ENCODE measurements at regions not wholly inside any gene's neighbourhood (a gene's known extent, or its start where the extent isn't known, plus 50 kb on each side); places are given as distances from the start of the nearest gene placed in this dataset.

DNA sequence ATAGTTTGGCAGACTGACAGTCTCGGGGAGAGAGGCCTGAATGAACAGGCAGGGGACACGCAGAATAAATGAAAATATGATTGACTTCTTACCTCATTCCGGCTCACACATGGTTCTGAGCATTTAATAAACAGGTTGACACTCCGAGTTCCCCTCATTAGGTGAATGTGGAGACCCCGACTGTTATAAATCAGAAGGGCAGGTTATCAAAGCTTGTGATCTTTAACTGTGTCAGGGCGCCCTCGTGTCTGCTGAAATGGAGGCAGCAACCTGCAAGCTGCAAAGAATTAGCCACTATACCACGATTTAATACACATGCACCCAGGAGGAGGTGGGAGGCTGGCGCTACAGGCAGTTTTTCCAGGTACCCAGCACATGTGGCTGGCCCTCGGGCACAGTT lies 627.5 kb downstream of the MED13L start:
- in situ Hi-C loops (cut with MboI; ENCODE audit: low sequenced_read_pairs in 4 of 4) = no loop called here
- Histone ChIP-seq H3K36me3 (no peaks in the 10 kb centered on the region), H3K27me3 (no peaks in the 10 kb centered on the region), H3K9me3 (no peaks in the 10 kb centered on the region), H3K27ac (no peak overlapping the region), H3K4me1 (no peaks in the 10 kb centered on the region), H3K4me3 (no peak overlapping the region)
- ATAC-seq (no peak), DNase-seq (no peak)
- intact Hi-C loops (cut with DNase I; ENCODE audit: low total_unique reads) = no loop called here
- no peak for TF ChIP-seq POLR2A (IDR thresholded peaks at IDR 0.05)
- TF ChIP-seq, protein P1, sequence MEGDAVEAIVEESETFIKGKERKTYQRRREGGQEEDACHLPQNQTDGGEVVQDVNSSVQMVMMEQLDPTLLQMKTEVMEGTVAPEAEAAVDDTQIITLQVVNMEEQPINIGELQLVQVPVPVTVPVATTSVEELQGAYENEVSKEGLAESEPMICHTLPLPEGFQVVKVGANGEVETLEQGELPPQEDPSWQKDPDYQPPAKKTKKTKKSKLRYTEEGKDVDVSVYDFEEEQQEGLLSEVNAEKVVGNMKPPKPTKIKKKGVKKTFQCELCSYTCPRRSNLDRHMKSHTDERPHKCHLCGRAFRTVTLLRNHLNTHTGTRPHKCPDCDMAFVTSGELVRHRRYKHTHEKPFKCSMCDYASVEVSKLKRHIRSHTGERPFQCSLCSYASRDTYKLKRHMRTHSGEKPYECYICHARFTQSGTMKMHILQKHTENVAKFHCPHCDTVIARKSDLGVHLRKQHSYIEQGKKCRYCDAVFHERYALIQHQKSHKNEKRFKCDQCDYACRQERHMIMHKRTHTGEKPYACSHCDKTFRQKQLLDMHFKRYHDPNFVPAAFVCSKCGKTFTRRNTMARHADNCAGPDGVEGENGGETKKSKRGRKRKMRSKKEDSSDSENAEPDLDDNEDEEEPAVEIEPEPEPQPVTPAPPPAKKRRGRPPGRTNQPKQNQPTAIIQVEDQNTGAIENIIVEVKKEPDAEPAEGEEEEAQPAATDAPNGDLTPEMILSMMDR (IDR thresholded peaks at IDR 0.05 in 4 of 5, conservative IDR thresholded peaks at IDR 0.05 in 1 of 5) = no peak

DNA sequence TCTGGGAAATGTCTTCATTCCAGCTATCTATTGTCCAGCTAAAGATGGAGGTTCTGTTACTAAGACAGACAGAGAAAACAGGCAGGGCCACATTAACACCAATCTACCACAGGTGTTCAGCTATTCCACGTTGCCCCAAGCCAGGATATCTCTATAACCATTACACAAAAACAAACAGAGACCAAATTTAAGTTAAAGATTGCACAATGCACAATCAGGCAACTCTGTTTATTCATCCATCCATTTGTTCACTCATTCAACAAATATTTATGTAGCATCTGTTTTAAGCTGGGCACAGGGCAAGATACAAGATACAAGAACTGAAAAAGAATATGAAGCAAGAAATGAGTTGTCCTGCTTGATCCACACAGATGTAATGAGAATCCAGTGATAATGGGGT lies 629.0 kb downstream of the MED13L start:
- in situ Hi-C loops (cut with MboI; ENCODE audit: low sequenced_read_pairs in 4 of 4) (no loop called here), intact Hi-C loops (cut with DNase I; ENCODE audit: low total_unique reads) (no loop called here)
- no peaks in the 10 kb centered on the region for H3K27me3 ChIP-seq
- DNase-seq = no peak
- no peak overlapping the region for H3K27ac ChIP-seq
- TF ChIP-seq POLR2A (IDR thresholded peaks at IDR 0.05) = no peak
- TF ChIP-seq, protein P1 (IDR thresholded peaks at IDR 0.05 in 4 of 5, conservative IDR thresholded peaks at IDR 0.05 in 1 of 5) = no peak
- H3K4me1 ChIP-seq = no peaks in the 10 kb centered on the region
- H3K4me3 ChIP-seq = no peak overlapping the region
- no peaks in the 10 kb centered on the region for H3K9me3 ChIP-seq
- no peaks in the 10 kb centered on the region for H3K36me3 ChIP-seq
- no peak for ATAC-seq

DNA sequence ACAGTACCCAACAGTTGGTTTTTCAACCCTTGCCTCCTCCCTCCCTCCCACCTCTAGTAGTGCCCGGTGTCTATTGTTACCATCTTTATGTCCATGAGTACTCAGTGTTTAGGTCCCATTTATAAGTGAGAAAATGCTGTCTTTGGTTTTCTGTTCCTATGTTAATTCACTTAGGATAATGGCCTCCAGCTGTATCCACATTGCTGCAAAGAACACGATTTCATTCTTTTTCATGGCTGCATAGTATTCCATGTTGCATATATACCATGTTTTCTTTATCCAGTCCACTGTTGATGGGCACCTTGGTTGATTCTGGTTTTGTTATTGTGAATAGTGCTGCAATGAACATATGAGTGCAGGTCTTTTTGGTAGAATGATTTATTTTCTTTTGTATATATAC lies 631.3 kb downstream of the MED13L start:
- DNase-seq (no peak), ATAC-seq (no peak)
- in situ Hi-C loops (cut with MboI; ENCODE audit: low sequenced_read_pairs in 4 of 4) (no loop called here), intact Hi-C loops (cut with DNase I; ENCODE audit: low total_unique reads) (no loop called here)
- TF ChIP-seq POLR2A (IDR thresholded peaks at IDR 0.05) = no peak
- TF ChIP-seq, protein P1 (IDR thresholded peaks at IDR 0.05 in 4 of 5, conservative IDR thresholded peaks at IDR 0.05 in 1 of 5) = no peak
- no peaks in the 10 kb centered on the region for H3K9me3 ChIP-seq
- no peak overlapping the region for H3K27ac ChIP-seq
- no peaks in the 10 kb centered on the region for H3K27me3 ChIP-seq
- no peaks in the 10 kb centered on the region for H3K4me1 ChIP-seq
- H3K36me3 ChIP-seq = no peaks in the 10 kb centered on the region
- H3K4me3 ChIP-seq = no peak overlapping the region

DNA sequence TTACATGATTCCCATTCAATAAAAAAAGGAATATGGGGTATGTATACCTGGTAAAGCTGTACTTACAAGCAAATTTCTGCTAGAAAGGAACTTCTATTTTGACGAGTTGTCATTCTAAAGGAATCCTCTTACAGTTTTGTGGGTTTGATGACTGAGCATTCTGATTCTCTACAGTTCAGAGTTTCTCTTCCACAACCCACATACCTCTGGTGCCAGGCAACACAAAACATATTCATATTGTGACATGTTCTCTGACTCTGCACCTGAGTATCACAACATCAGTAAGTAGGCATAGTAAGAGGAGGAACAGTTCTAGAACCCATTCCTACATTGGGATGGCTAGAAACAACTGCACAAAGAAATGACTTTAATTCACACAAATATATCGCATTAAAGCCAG lies 636.6 kb downstream of the MED13L start:
- no peak for ATAC-seq
- no peak for TF ChIP-seq POLR2A (IDR thresholded peaks at IDR 0.05)
- TF ChIP-seq, protein P1 (IDR thresholded peaks at IDR 0.05 in 4 of 5, conservative IDR thresholded peaks at IDR 0.05 in 1 of 5) = no peak
- H3K9me3 ChIP-seq = no peaks in the 10 kb centered on the region
- H3K4me1 ChIP-seq = no peaks in the 10 kb centered on the region
- intact Hi-C loops (cut with DNase I; ENCODE audit: low total_unique reads) = no loop called here
- H3K27ac ChIP-seq = no peak overlapping the region
- no peak overlapping the region for H3K4me3 ChIP-seq
- no peaks in the 10 kb centered on the region for H3K27me3 ChIP-seq
- no peaks in the 10 kb centered on the region for H3K36me3 ChIP-seq
- no peak for DNase-seq
- in situ Hi-C loops (cut with MboI; ENCODE audit: low sequenced_read_pairs in 4 of 4) = no loop called here

DNA sequence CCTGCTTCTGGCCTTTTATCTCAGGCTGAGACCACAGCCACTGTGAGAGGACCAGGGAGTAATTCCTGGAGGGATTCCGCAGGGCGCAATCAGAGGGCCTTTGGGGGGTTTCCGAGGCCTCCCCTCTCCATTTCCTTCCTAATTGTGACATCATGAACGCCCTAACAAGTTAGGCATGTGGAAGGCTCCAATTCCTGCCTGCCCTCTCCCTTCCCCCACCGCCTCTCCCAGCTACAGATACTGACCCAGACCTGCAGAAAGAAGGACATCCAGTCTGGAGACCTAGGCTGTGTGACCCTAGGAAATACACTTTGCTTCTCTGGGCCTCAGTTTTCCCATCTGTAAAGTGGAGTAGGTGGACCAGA lies 637.9 kb downstream of the MED13L start:
- H3K4me1 ChIP-seq = no peaks in the 10 kb centered on the region
- intact Hi-C loops (cut with DNase I; ENCODE audit: low total_unique reads) = no loop called here
- H3K4me3 ChIP-seq = no peak overlapping the region
- ATAC-seq = no peak
- DNase-seq = no peak
- H3K36me3 ChIP-seq = no peaks in the 10 kb centered on the region
- H3K9me3 ChIP-seq = no peaks in the 10 kb centered on the region
- no peak overlapping the region for H3K27ac ChIP-seq
- in situ Hi-C loops (cut with MboI; ENCODE audit: low sequenced_read_pairs in 4 of 4) = no loop called here
- no peaks in the 10 kb centered on the region for H3K27me3 ChIP-seq
- TF ChIP-seq, protein P1 (IDR thresholded peaks at IDR 0.05 in 4 of 5, conservative IDR thresholded peaks at IDR 0.05 in 1 of 5) = no peak
- no peak for TF ChIP-seq POLR2A (IDR thresholded peaks at IDR 0.05)

All from gastrocnemius medialis (tissue), 4 donors.